Activated T-cell treated with anti-CD3 and anti-CD28 coated beads for 4 hours (primary cell): ENCODE measurements at regions not wholly inside any gene's neighbourhood (a gene's known extent, or its start where the extent isn't known, plus 50 kb on each side); places are given as distances from the start of the nearest gene placed in this dataset.
"Not testable (repeated sequence)": the region's sequence is repeated elsewhere in the genome, so short reads cannot be mapped to it uniquely, and the experiment has no call there.

ENCODE experiments used
- DNase-seq: peaks from one replicate; pipeline ENCODE4 v3.0.0-alpha.2; 2020

DNA sequence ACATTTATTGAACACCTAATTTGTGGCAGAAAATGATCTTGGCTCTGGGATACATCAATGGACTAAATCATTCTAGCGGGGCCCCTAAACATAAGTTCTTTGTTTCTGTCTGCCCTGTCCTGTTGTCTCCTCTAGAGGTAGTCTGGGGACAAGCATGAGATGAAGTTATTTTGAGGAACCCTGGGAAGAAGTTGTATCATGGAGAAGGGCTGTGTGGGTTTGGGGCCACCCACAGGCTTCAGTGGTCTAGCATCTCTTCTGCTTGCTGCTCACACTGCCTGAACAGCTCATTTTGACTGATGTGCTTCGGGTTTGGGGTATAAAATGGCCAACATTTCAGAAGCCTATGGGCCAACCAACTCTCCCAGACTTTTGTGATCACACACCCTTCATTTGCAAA, 50.3 kb upstream of the OSBPL11 start:
- DNase-seq: no peak

DNA sequence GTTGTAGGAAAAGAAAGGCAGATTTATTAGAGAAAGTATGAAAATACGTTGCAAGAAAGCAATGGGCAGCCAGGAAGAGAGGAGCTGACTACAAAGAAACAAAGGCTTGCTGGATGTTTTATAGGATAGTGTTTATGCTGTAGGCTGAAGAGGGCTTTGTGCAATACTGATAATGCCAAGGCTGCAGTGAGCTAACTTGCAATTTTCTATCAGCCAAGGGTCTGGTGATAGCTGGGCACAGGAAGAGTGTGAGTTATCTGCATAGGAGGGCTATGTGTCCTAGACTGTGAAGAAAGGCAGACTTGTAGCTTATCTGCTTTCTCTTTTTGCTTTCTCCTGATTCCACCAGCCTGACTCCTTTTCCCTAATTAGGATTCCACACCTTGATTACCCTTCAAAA, 51.3 kb upstream of the OSBPL11 start:
- no peak for DNase-seq

DNA sequence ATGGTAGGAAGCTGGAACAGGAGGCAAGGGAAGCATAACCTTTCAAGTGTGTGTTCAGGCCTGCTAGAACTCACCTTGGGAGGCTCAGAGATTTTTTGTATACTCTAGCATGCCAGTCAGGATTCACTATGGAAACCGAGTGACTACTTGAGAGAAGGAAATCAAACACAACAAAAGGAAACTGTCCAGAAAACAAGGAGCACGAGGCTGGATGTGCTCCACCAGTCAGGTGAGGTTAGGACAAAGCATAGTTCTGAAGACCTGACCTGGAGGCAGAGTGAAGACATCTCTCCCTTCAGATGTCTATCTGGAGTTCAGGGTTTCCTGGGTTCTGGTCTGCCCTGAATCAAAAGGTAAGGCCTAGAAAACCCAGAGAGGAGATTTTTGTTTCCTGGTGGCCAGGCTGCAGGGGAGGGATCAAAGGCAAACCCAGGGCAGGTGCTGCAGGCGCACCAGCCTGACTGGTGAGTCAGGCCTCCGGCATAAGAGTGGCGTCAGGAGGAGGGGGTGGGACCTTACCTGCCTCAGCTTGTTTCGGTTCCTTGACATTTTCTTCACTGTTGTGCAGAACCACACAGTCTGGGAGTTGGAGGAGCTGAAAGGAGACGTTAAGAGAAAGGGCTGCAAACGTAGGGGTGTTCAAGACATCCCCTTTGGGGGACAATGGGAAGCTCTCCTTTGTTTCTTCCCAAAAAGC, 52.2 kb upstream of the OSBPL11 start:
- DNase-seq: no peak

DNA sequence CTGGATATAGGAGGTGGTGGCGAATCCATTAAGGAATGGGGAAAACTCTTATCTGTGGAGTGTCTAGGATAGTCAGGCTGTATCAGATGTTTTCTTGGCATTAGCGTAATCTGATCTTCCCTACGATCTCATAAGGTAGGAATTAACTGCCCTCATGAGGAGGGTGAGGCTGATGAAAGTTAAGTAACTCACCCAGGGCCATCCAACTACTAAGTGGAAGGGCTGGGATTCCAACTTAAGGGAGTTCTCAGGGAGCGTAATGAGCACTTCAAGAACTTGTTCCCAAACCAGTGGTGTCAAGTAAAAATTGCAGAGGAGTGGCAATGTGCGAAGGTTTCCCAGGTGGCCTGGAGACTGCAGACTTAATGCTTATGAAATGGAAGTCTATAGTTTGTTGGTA, 55.9 kb upstream of the OSBPL11 start:
- DNase-seq: no peak

DNA sequence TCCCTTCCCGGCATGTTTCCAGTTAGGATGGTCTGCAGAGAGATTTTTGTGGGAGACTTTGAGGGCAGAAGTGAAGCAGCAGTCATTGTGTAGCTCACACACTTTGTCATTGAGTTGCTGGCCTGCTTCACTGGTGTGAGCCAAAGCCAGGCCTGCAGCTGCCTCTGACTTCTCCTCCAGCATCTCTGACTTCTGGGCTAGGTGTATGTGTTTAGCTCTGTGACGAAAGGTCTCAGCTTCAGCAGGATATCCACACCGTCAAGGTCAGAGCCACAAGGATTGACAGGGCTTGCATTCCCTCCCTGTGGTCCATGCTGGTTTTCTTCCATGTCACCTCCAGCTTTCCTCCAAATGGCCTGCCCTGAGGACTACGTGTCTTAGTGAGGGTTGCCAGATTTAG, 57.1 kb upstream of the OSBPL11 start:
- no peak for DNase-seq

DNA sequence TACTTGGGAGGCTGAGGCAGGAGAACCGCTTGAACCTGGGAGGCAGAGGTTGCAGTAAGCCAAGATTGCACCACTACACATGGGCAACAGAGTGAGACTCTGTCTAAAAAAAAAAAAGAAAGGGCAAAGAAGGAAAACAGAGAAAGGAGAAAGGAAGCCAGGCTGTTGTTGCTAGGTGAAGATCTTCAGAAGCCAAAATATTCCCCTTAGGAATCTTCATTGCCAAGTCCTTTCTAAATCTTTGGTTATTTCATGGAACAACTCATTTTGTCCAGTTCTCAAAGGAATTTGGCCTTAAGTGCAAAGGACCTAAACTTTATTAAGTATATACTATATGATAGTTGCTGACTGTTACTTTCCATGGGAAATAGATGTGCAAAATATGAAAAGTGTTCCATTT, 59.2 kb upstream of the OSBPL11 start:
- DNase-seq: no peak

DNA sequence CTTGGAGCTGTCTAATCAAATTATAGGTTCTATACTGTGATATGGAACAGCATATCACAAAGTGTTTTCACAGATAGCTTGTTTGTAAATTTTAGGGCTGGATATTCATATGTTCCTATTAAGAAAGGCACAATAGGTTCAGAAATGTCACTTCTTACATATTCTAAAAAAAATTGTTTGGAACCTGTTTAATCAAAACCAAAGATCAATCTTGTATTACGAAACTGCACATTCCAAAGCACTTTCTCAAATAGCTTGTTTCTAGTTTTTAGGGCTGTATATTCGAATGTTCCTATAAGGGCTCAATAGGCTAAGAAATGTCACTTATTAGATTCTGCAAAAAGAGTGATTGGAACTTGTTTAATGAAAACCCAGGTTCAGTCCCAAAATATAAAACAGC, 67.4 kb upstream of the OSBPL11 start:
- no peak for DNase-seq

DNA sequence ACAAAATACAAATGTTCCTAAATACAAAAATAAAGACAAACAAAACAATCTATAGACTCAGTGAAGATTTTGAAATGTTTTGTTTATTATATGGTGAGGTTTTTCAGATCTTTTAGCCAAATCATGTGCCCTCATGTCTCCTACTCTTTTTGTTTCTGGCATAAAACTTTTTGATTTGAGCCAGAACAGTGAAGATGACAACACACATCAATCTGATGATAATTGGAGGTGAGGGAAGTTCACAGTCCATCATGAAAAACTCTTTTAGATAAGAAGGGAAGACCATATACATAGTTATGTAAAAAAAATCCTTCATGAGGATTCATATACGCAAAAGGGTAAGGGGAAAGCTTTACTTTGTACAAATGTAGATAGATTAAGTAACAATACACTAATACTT, 75.1 kb upstream of the OSBPL11 start:
- no peak for DNase-seq

DNA sequence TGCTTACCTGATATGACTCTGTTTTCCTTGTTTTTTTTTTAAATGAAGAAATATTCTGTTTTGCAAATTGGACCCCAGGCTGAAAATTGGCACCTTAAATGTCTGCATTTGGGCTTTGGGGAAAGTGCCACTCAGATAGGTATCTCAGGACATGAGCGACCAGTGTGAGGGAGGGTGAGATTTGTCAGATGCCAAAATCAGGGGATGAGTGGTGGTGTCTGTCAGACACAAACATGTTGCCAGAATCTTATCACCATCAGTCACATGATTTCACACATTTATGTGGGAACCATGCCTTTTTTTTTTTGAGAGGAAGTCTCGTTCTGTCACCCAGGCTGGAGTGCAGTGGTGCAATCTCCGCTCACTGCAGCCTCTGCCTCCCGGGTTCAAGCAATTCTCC, 75.6 kb upstream of the OSBPL11 start:
- no peak for DNase-seq

DNA sequence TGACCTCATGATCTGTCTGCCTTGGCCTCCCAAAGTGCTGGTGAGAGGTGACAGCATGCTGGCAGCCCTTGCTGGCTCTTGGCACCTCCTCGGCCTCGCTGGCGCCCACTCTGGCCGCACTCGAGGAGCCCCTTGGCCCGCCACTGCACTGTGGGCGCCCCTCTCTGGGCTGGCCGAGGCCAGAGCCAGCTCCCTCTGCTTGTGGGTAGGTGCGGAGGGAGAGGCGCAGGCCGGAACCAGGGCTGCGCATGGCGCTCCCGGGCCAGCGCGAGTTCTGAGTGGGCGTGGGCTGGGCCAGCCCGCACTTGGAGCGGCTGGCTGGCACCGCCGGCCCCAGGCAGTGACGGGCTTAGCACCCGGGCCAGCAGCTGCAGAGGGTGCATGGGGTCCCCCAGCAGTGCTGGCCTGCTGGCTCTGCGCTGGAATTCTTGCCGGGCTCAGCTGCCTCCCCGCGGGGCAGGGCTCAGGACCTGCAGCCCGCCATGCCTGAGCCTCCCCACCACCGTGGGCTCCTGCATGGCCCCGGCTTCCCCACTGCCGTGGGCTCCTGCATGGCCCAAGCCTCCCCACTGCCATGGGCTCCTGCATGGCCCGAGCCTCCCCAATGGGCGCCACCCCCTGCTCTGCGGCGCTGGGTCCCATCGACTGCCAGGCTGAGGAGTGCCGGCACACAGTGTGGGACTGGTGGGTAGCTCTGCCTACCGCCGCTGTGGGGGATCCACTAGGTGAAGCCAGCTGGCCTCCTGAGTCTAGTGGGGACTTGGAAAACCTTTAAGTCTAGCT, 76.4 kb upstream of the OSBPL11 start:
- DNase-seq: no peak

DNA sequence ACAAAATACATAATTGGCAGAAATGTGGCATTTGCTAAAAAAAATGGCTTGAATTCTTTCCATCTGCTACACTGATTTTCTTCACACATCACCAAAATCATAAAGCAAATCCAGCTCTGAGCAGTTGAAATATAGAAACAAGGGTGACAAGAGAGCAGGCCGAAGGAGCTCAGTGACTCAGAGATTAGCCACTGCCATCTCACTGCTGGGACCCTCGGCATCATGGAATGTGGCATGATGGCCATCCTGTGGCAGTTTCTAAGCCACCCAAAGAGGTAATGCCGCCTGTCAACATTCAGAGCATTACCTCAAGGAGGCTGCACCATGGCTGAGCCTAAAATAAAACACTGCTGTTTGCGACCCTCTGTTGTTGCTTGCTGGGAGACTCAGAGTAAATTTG, 80.5 kb upstream of the OSBPL11 start:
- DNase-seq: no peak

DNA sequence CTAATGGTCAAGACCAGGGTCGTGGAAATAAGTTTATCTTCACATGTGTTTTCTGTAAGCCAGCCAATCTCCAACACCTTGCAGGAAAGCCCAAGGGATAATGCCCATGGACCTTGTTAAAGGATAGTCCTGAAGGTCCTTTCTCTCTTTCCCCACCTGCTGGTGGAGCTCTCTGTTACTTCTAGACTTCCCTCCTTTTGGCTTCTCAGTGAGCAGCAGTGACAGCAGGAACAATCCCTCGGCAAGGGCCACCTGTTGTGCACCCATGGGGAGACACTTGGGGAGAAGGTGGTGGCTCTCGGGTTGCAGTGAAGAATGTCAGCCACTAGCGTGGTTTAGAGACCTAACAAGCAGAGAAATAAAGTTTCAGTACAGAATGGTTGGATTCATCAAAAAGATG, 84.0 kb upstream of the OSBPL11 start:
- DNase-seq: no peak

DNA sequence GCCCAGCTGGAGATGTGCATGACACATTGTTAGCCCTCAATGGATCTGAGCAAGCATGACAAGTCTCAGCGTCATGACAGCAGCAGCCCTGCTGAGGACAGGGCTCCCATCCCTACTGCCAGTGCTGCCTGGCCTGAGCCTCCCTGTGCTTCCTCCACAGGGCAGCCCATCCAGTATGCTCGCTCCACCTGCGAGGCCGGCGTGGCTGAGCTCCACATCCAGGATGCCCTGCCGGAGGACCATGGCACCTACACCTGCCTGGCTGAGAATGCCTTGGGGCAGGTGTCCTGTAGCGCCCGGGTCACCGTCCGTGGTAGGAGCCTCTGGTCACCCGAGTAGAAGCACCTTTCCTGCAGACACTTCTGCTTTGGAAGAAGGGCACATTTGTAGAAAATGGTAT, 85.8 kb upstream of the OSBPL11 start:
- no peak for DNase-seq

DNA sequence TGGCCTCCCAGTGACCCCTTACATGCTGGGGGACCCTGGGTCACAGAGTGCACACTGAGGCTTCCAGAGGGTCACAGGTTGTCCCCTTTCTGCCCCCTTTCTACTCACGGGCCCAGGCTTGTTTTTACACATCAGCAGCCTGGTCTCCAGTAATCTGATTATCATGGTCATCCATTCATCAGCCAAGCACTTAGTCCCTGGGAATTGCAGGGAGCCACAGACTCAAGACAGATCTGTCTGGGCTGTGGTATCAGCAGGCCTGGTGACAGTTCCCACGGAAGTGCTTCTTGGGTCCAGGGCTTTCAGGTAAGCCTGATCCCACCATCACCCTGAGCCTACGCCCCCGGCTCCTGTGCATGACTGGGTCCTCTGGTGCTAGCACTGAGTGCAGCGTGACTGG, 86.6 kb upstream of the OSBPL11 start:
- DNase-seq: not testable (repeated sequence)

DNA sequence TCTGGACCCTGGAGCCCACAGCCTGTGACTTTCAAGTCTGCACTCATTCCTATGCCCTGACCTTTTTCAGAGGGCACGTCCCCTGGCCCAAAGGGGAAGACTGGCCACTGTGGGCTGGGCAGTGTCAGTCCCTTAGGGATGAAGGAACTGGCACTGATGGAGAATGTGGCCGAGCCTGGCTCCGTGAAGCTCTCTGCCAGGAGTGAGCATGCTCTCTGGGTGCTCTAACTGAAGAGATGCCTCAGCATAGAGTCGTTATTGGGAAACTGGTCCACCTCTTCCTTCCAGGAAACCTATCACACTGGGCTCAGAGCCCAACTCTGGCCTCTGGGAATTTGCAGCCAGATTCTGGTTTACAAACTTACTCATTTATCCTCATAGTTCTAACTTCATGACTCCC, 87.3 kb upstream of the OSBPL11 start:
- DNase-seq: not testable (repeated sequence)

DNA sequence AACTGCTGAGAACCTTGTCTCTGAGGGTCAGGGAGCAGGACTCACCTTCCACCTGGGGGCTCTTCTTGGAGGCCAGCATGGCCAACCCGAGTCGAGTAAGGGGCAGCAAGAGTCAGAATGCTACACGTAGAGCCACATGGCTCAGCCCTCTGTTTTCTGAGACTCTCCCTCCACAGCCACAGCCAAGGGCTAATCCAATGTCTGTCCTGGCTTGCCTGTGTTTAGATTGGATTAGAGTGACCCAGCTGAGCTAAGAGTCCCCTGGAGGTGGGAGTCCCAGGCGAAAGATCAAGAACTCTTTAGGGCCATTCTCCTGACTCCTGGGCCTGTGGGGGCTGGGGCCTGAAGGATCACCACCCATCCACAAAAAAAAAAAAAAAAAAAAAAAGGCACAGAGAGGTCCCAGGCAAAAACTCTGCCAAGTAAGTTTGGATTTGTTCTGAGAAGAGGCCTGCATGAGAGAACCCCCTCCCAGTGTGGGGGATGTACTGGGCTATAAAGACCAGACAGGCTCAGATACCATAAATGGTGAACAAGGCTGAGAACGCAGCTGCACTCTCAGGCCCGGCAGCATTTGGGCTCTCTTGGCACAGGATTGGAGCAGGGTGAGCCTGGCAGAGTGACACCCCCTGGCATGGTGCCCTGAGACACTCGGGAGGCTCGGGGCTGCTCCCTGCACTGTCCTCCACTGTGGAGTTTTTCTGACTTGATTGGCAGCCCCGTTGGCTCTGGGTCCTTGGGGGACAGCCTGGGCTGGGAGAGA, 88.0 kb upstream of the OSBPL11 start:
- no peak for DNase-seq

DNA sequence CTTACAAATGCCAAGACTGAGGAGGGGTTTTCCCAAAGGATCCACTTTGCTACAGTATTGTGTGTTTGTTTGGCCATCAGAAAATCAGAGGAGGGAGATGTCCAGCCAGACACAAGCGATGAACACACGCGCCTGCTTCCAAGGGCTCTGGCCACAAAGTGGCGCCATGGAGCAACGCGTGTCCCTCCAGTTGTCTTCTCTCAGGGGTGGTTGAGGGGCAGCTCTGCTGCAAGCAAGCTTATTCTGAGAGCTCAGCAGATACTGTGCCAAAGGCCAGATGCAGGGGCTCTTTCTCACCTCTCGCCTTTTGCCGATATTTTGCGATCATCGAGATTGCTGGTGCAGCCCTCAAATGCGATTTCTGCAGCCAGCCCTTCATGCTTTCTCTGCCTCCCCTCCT, 88.9 kb upstream of the OSBPL11 start:
- no peak for DNase-seq

DNA sequence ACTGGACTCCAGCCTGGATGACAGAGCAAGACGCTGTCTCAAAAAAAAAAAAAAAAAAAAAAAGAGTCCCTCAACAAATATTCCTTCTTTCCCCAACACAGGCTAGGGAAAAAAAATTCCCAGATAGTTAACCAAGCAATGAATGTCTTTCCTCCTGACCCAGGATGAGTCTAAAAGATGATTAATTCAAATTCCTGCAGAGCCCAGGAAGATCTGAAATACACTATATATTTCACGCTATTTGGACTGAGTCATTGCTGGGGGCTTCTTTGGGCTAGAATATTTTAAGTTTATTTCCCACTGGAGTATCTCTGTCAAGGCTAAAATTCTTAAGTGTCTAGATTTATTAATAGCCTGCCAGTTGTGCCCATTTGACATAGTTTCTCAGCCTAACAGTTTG, 90.4 kb upstream of the OSBPL11 start:
- DNase-seq: not testable (repeated sequence)

DNA sequence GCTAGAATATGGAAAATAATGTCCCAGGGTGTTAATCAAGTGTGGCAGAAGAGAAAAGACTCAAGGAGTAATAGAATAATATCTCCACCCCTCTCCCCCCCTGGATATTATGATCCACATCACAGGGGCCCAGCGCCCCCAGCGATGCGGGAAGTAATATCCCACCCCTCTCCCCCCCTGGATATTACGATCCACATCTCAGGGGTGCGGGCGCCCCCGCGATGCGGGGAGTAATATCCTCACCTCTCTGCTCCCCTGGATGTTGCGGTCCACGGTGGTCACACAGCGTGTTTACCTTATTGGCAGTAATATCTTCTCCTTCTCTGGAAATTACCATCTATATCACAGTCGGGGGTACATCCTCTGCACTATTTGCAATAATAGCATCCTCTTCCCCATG, 97.1 kb upstream of the OSBPL11 start:
- DNase-seq: no peak

DNA sequence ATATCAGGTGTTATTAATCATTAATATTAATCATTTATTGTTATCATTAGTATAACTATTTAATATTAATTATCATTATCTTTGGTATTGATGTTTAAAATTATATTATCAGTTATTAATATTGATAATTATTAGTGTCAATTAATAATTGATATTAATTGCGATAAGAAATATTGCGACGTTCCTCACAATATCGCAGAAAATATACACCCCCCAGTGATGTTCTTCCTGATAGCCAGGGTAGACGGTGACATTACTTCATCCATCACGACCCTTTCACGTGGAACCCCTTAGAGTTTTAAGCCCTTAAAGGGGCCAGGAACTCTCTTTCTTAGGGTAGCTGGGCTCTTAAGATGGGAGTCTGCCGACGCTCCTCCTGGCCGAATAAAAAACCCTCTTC, 98.6 kb upstream of the OSBPL11 start:
- DNase-seq: no peak

DNA sequence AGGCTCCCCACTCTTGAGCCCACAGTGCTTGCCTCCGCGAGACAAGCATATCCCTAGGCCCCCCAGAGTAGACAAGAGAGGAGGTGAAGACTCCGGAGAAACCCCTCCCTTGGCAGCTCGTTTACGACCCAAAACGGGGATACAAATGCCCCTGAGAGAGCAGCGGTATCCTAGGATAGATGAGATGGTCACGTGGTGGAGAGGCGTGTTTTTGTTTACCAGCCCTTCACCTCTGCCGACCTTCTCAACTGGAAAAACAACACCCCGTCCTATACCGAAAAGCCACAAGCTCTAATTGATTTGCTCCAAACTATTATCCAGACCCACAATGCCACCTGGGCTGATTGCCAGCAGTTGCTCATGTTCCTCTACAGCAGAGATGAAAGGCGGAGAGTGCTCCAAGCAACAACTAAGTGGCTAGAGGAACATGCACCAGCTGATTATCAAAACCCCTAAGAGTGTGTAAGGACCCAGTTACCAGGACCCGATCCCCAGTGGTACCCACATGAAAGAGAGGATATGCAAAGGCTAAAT, 99.5 kb upstream of the OSBPL11 start:
- DNase-seq: no peak

DNA sequence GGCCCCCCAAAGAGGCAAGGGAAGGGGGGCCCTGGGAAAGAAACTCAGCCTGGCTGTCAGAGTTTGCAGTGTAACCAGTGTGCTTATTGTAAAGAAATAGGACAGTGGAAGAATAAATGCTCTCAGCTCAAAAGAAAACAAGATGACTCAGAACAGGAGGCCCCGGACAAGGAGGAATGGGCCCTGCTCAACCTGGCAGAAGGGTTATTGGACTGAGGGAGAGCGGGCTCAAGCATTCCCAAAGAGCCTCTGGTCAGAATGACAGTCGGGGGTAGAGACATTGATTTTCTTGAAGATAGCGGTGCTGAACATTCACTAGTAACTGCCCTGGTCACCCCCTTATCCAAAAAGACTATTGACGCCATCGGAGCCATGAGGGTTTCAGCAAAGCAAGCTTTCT, 100.4 kb upstream of the OSBPL11 start:
- DNase-seq: no peak

DNA sequence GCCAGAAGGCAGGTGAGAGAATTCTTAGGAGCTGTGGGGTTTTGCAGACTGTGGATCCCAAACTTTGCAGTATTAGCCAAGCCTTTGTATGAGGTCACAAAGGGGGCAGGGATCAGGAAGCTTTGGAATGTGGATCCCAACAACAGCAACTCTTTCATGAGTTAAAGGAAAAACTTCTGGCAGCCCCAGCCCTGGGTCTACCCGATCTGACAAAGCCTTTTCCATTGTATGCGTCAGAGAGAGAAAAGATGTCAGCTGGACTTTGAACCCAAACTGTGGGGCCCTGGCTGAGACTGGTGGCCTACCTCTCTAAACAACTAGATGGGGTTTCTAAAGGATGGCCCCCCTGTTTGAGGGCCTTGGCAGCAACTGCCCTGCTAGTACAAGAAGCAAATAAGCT, 101.8 kb upstream of the OSBPL11 start:
- not testable (repeated sequence) for DNase-seq
